MCF 10A (cell line): ENCODE measurements at regions not wholly inside any gene's neighbourhood (a gene's known extent, or its start where the extent isn't known, plus 50 kb on each side); places are given as distances from the start of the nearest gene placed in this dataset.
"Not testable (repeated sequence)": the region's sequence is repeated elsewhere in the genome, so short reads cannot be mapped to it uniquely, and the experiment has no call there.

Experiments used
- BruUV-seq: library from RNA; stranded (reverse); fragments of 400-500 nt; replicated peaks from 2 replicates; lab custom pipeline; 2021; lab: Mats Ljungman, UMichigan
- CTCF ChIA-PET: fragments of 300-600 bp; sonication (Branson Sonifier 250); formaldehyde crosslinking; extraction: SDS; loops from one replicate; lab custom pipeline; 2021; ENCODE audit warnings: antibody characterized with exemption, inconsistent platforms; lab: Yijun Ruan, JAX
- POLR2A ChIA-PET: fragments of 300-600, 350-650 bp; sonication (Branson Sonifier 250); formaldehyde crosslinking; extraction: SDS; loops from one replicate; lab custom pipeline; 2020; ENCODE audit warnings: antibody characterized with exemption, inconsistent platforms; lab: Yijun Ruan, JAX
- DNase-seq: peaks from one replicate; pipeline ENCODE4 v3.0.0-alpha.2; 2018; ENCODE audit not compliant: unreplicated experiment
- H3K27ac Mint-ChIP-seq: one replicate; pipeline ENCODE4 v1.8.0; 2022; ENCODE audit warnings: mild to moderate bottlenecking, low read depth, mixed read lengths; ENCODE audit not compliant: unreplicated experiment
- H3K27me3 Mint-ChIP-seq: one replicate; pipeline ENCODE4 v1.8.0; 2022; ENCODE audit warnings: mixed read lengths; ENCODE audit not compliant: insufficient read depth, unreplicated experiment
- H3K36me3 Mint-ChIP-seq: one replicate; pipeline ENCODE4 v1.8.0; 2022; ENCODE audit warnings: mild to moderate bottlenecking, moderate library complexity, mixed read lengths; ENCODE audit not compliant: insufficient read depth, unreplicated experiment
- H3K4me1 Mint-ChIP-seq: one replicate; pipeline ENCODE4 v1.8.0; 2022; ENCODE audit warnings: mixed read lengths; ENCODE audit not compliant: insufficient read depth, unreplicated experiment
- H3K4me3 Mint-ChIP-seq: one replicate; pipeline ENCODE4 v1.8.0; 2022; ENCODE audit warnings: mild to moderate bottlenecking, moderate library complexity, mixed read lengths; ENCODE audit not compliant: unreplicated experiment
- H3K9me3 Mint-ChIP-seq: one replicate; pipeline ENCODE4 v1.8.0; 2022; ENCODE audit warnings: mixed read lengths; ENCODE audit not compliant: unreplicated experiment
- CTCF ChIP-seq: fragments of 200-600 bp; IDR thresholded peaks from one replicate; pipeline ENCODE4 v1.8.0; 2022; ENCODE audit warnings: antibody characterized with exemption, mild to moderate bottlenecking; ENCODE audit not compliant: unreplicated experiment
- intact Hi-C: fragments of 100-400 bp; cut with micrococcal nuclease; formaldehyde crosslinking; loops from 2 replicates; pipeline ENCODE4 v1.14.1; 2022

GRCh38 chr21:24423546-24423945 lies 1183.7 kb downstream of the MRPL39 start:
- peaks cover 4% of the 10 kb centered on the region for H3K4me1 Mint-ChIP-seq
- no peak overlapping the region for H3K27ac Mint-ChIP-seq
- intact Hi-C loops = no loop called here
- DNase-seq = no peak
- H3K9me3 Mint-ChIP-seq = peaks cover 15% of the 10 kb centered on the region
- TF ChIP-seq CTCF = no peak
- no peaks in the 10 kb centered on the region for H3K27me3 Mint-ChIP-seq
- no TSS peak for BruUV-seq
- ChIA-PET CTCF (interaction anchor here (0.6 kb wide), 2 partner anchors 41 to 279 kb away, joined by 3 read pairs; no protein-coding TSS in a partner anchor), POLR2A (no interaction called here)
- H3K36me3 Mint-ChIP-seq = no peaks in the 10 kb centered on the region
- no peak overlapping the region for H3K4me3 Mint-ChIP-seq

GRCh38 chr21:24420689-24421088 lies 1186.6 kb downstream of the MRPL39 start:
- no peaks in the 10 kb centered on the region for H3K36me3 Mint-ChIP-seq
- no peaks in the 10 kb centered on the region for H3K4me1 Mint-ChIP-seq
- H3K4me3 Mint-ChIP-seq = no peak overlapping the region
- no peaks in the 10 kb centered on the region for H3K27me3 Mint-ChIP-seq
- ChIA-PET CTCF (no interaction called here), POLR2A (no interaction called here)
- intact Hi-C loops = no loop called here
- TF ChIP-seq CTCF = no peak
- H3K27ac Mint-ChIP-seq = no peak overlapping the region
- peaks cover 8% of the 10 kb centered on the region for H3K9me3 Mint-ChIP-seq
- BruUV-seq = no TSS peak
- no peak for DNase-seq

- H3K36me3 Mint-ChIP-seq, H3K9me3 Mint-ChIP-seq, H3K27ac Mint-ChIP-seq, BruUV-seq, CTCF ChIA-PET, H3K4me1 Mint-ChIP-seq, DNase-seq, POLR2A ChIA-PET, H3K4me3 Mint-ChIP-seq, H3K27me3 Mint-ChIP-seq, intact Hi-C loops: not testable (repeated sequence)
These were observed 1187.6 kb downstream of the MRPL39 start for GRCh38 chr21:24419641-24420040.

GRCh38 chr21:24418671-24419070 lies 1188.6 kb downstream of the MRPL39 start:
- CTCF ChIA-PET = no interaction called here
- POLR2A ChIA-PET = no interaction called here
- Mint-ChIP-seq H3K4me3 (no peak overlapping the region), H3K9me3 (peaks cover 9% of the 10 kb centered on the region), H3K27me3 (no peaks in the 10 kb centered on the region), H3K27ac (no peak overlapping the region), H3K36me3 (no peaks in the 10 kb centered on the region), H3K4me1 (peaks cover 5% of the 10 kb centered on the region)
- intact Hi-C loops = no loop called here
- no peak for TF ChIP-seq CTCF
- no TSS peak for BruUV-seq
- DNase-seq = no peak

GRCh38 chr21:24411429-24411828 lies 1195.9 kb downstream of the MRPL39 start:
- TF ChIP-seq CTCF = no peak
- BruUV-seq = no TSS peak
- no peaks in the 10 kb centered on the region for H3K27me3 Mint-ChIP-seq
- DNase-seq = no peak
- peaks cover 5% of the 10 kb centered on the region for H3K4me1 Mint-ChIP-seq
- peaks cover 9% of the 10 kb centered on the region for H3K9me3 Mint-ChIP-seq
- no peak overlapping the region for H3K4me3 Mint-ChIP-seq
- POLR2A ChIA-PET = no interaction called here
- CTCF ChIA-PET = no interaction called here
- H3K36me3 Mint-ChIP-seq = no peaks in the 10 kb centered on the region
- intact Hi-C loops = no loop called here
- H3K27ac Mint-ChIP-seq = no peak overlapping the region
